Stimulated activated CD4-positive, alpha-beta T cell treated with anti-CD3 and anti-CD28 coated beads, Interleukin-15, amount 100 ng/mL, for 48 hours (primary cell): ENCODE measurements at regions not wholly inside any gene's neighbourhood (a gene's known extent, or its start where the extent isn't known, plus 50 kb on each side); places are given as distances from the start of the nearest gene placed in this dataset.
"Not testable (repeated sequence)": the region's sequence is repeated elsewhere in the genome, so short reads cannot be mapped to it uniquely, and the experiment has no call there.

Experiments used
- DNase-seq, 2 donors: peaks; one replicate each; pipeline ENCODE4 v3.0.0-alpha.2; 2020; ENCODE audit warnings: low read depth in 2 of 2

- no peak for DNase-seq
Observed at GRCh38 chr16:88200896-88201185, 181.9 kb upstream of the ZNF469 start.

- DNase-seq, result not testable (repeated sequence)
Observed at GRCh38 chr16:88201611-88202010, 181.1 kb upstream of the ZNF469 start.

DNA sequence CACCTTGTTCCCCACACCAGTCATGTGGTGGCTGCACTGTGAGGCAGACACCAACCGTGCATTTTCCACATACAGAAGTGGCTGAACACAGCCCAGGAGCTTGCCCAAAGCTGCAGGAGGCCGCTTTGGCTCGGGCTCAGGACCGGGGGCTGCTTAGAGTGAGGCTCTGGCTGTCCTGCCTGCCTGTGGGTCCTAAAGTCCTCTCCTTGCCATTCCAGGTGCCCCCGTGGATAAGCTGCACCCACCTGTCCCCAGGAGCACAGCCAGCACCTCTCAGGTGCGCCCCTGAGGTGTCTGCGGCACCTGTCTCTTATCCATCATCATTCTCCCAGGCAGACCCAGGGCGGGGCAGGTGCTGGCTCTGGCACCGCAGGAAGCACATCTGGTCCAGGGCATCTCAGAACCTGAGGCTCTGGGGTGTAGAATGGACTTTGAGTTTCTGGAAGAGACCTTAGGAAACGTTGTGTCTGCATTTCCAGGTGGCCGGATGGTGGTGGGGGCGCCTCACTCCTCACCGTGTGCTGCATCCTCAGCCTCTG, 180.5 kb upstream of the ZNF469 start:
- DNase-seq, result no peak

- not testable (repeated sequence) for DNase-seq
Observed at GRCh38 chr16:88202856-88203681, 179.7 kb upstream of the ZNF469 start.

GRCh38 chr16:88204131-88205110, 178.3 kb upstream of the ZNF469 start:
- DNase-seq, result not testable (repeated sequence)

- DNase-seq, result not testable (repeated sequence)
Observed at GRCh38 chr16:88205482-88205881, 177.3 kb upstream of the ZNF469 start.

- DNase-seq, result not testable (repeated sequence)
Observed at GRCh38 chr16:88206006-88206405, 176.8 kb upstream of the ZNF469 start.

DNA sequence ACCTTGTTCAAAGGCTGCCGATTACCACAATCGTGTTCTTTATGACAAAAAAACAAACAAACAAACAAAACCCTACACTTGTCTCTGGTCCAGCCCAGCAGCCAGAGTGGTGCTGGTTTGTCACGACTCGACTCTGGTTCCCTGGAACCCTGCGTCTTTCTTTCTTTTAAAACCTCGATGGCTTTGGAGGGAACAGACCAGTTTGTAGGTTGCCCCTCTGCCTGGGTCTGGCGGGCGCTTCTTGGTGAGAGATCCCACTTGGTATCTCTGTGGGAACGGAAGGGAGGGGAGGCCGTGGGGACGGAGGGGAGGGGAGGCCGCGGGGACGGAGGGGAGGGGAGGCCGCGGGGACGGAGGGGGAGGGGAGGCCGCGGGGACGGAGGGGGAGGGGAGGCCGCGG, 176.2 kb upstream of the ZNF469 start:
- DNase-seq, result not testable (repeated sequence)

GRCh38 chr16:88208112-88208511, 174.6 kb upstream of the ZNF469 start:
- DNase-seq, result no peak

DNA sequence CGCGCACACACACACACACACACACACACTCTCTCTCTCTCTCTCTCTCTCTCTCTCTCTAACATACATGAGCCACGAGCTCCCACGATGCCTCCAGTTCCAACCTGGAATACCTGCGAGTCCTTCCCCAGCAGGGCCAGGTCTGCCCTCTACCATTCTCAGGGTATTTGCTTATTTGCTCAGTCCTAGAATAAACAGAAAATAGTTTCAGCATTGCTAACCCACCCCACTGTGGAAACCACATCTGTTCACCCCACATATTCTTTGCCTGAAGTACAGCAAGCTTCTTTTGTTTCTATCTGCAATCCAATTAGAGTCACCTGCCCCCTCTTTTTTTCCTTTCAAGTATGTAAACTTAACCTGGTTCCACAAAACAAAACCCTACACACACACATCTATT, 174.0 kb upstream of the ZNF469 start:
- DNase-seq, result not testable (repeated sequence)

- DNase-seq, result not testable (repeated sequence)
Observed at GRCh38 chr16:88209579-88209978, 173.2 kb upstream of the ZNF469 start.

- not testable (repeated sequence) for DNase-seq
Observed at GRCh38 chr16:88213937-88214336, 168.8 kb upstream of the ZNF469 start.

GRCh38 chr16:88221001-88221761, 161.6 kb upstream of the ZNF469 start:
- not testable (repeated sequence) for DNase-seq

GRCh38 chr16:88223696-88224095, 159.1 kb upstream of the ZNF469 start:
- not testable (repeated sequence) for DNase-seq

- not testable (repeated sequence) for DNase-seq
Observed at GRCh38 chr16:88224131-88224898, 158.4 kb upstream of the ZNF469 start.

- not testable (repeated sequence) for DNase-seq
Observed at GRCh38 chr16:88225640-88226230, 157.0 kb upstream of the ZNF469 start.

GRCh38 chr16:88226302-88226701, 156.5 kb upstream of the ZNF469 start:
- not testable (repeated sequence) for DNase-seq

DNA sequence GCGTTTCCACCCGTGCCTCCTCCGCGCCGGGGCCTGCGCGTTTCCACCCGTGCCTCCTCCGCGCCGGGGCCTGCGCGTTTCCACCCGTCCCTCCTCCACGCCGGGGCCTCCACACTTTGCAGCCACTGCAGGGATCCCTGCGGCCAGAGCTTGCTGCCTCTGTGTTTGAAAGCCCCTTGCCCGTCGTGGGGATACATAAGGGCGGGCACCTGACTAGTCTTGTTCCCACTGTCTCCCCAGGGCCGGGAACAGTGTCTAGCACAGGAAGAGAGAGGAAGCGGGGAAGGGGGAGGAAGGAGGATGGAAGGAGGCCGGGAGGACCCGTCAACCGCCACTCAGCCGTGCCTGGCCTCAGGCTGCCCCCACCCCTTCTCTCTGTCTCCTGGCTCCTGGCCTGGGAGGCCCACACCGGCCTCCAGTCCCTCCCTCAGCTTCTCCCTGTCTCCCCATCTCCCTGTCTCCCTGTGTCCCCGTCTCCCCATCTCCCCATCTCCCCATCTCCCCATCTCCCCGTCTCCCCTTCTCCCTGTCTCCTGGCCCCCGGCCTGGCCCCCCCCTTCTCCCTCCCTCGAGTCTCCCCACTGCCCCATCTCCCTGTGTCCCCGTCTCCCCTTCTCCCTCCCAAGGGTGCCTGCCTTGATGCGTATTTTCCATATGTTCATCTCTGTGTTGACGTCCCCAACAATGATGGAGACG, 155.6 kb upstream of the ZNF469 start:
- not testable (repeated sequence) for DNase-seq

DNA sequence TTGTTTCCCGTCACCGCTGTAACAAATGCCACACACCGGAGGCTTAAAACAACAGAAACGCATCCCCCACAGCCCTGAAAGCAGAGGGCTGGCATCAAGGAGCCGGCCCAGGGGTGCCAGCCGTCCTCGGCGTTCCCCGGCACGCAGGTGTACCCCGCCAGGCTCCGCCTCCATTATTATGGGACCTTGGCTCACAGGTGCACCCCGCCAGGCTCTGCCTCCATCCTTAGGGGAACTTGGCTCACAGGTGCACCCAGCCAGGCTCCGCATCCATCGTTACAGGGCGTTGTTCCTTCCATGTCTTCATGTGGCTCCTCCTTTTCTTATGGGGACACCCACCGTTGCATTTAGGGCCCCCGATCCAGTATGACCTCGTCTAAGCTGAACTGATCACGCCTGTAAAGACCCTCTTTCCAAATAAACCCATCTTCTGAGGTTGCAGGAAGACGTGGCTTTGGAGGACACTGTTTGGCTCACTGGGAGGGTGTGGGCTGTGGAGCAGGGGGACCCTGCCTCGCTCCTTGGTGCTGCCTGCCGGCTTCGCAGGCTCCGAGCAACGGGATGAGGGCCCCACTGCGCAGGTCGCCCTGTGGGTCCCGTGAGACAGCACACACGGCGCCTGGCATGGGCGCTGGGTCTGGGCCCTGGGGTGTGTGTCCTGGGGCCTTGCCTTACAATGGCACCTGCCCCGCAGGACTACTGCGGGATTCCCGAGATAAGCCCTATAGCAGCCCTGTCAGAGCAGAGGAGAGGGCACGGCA, 154.9 kb upstream of the ZNF469 start:
- not testable (repeated sequence) for DNase-seq
